Activated CD4-positive, alpha-beta T cell treated with anti-CD3 and anti-CD28 coated beads, Interleukin-2, amount 10 ng/mL, durations not matched to agents 7 days and 5 days (primary cell): ENCODE measurements at regions not wholly inside any gene's neighbourhood (a gene's known extent, or its start where the extent isn't known, plus 50 kb on each side); places are given as distances from the start of the nearest gene placed in this dataset.
"Not testable (repeated sequence)": the region's sequence is repeated elsewhere in the genome, so short reads cannot be mapped to it uniquely, and the experiment has no call there.

ENCODE experiments used
- CTCF ChIA-PET: fragments of 350-600 bp; sonication (Branson Sonifier 250); formaldehyde crosslinking; loops from one replicate; lab custom pipeline; 2021; ENCODE audit warnings: antibody characterized with exemption; lab: Charles Lee
- POLR2A ChIA-PET: fragments of 350-600 bp; sonication (Branson Sonifier 250); formaldehyde crosslinking; loops from one replicate; lab custom pipeline; 2021; ENCODE audit warnings: antibody characterized with exemption; lab: Charles Lee
- DNase-seq: peaks from one replicate; pipeline ENCODE4 v3.0.0-alpha.2; 2020
- H3K27ac Mint-ChIP-seq: one replicate; pipeline ENCODE4 v1.8.0; 2021; ENCODE audit warnings: mild to moderate bottlenecking, moderate library complexity, mixed read lengths
- H3K27me3 Mint-ChIP-seq: one replicate; pipeline ENCODE4 v1.8.0; 2021; ENCODE audit warnings: mixed read lengths
- H3K36me3 Mint-ChIP-seq: one replicate; pipeline ENCODE4 v1.8.0; 2021; ENCODE audit warnings: low read depth, mixed read lengths
- H3K4me1 Mint-ChIP-seq: one replicate; pipeline ENCODE4 v1.8.0; 2021; ENCODE audit warnings: mixed read lengths
- H3K4me3 Mint-ChIP-seq: one replicate; pipeline ENCODE4 v1.8.0; 2021; ENCODE audit warnings: mild to moderate bottlenecking, moderate library complexity, mixed read lengths
- H3K9me3 Mint-ChIP-seq: one replicate; pipeline ENCODE4 v1.8.0; 2021; ENCODE audit warnings: mixed read lengths

GRCh38 chr15:39514933-39515332 is 65.9 kb upstream of the THBS1 start:
- ChIA-PET CTCF (no interaction called here), POLR2A (no interaction called here)
- H3K36me3 Mint-ChIP-seq, result no peaks in the 10 kb centered on the region
- H3K9me3 Mint-ChIP-seq, result peaks cover 2% of the 10 kb centered on the region
- H3K4me1 Mint-ChIP-seq, result no peaks in the 10 kb centered on the region
- H3K27ac Mint-ChIP-seq, result no peak overlapping the region
- DNase-seq, result no peak
- H3K4me3 Mint-ChIP-seq, result no peak overlapping the region
- peaks cover 29% of the 10 kb centered on the region for H3K27me3 Mint-ChIP-seq

- no peaks in the 10 kb centered on the region for H3K36me3 Mint-ChIP-seq
- ChIA-PET POLR2A (no interaction called here), CTCF (no interaction called here)
- peaks cover 29% of the 10 kb centered on the region for H3K27me3 Mint-ChIP-seq
- no peak for DNase-seq
- no peaks in the 10 kb centered on the region for H3K4me1 Mint-ChIP-seq
- H3K27ac Mint-ChIP-seq, result no peak overlapping the region
- no peak overlapping the region for H3K4me3 Mint-ChIP-seq
- peaks cover 2% of the 10 kb centered on the region for H3K9me3 Mint-ChIP-seq
These were observed 65.1 kb upstream of the THBS1 start for GRCh38 chr15:39515765-39516164.

DNA sequence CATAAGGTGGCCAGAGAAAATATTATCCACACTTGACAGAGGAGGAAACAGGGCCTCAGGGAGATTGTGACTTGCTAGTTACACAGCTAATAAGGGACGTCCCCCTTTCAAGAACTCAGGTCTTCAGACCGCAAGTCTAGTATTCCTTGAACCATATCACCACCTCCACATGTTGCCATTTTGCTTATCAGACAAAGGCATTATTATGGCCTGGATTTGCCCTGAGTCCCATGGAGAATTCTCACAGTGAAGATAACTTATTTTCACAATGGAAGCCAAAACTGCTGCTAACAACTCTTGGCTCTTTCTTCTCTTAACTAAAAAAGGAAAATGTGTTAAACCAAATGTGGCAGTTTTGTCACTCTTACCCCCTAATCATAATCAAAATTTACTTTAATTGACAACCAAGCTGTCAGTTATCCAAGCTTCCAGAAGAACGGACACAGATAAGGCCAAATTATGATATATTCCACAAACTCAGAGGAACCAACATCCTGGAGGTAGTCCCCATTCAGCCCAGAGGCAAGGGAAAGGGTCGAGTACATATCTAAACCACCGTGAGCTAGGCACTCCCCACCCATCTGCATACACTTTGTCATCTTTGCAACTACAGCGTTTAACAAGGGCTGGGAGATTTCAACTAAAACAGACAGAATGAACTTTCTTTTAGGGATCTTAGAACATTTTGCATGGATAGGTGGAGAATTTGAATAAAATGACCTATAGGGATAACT is 63.6 kb upstream of the THBS1 start:
- ChIA-PET CTCF (no interaction called here), POLR2A (no interaction called here)
- no peak overlapping the region for H3K27ac Mint-ChIP-seq
- no peak overlapping the region for H3K4me3 Mint-ChIP-seq
- peaks cover 2% of the 10 kb centered on the region for H3K9me3 Mint-ChIP-seq
- DNase-seq, result no peak
- H3K27me3 Mint-ChIP-seq, result peaks cover 24% of the 10 kb centered on the region
- no peaks in the 10 kb centered on the region for H3K4me1 Mint-ChIP-seq
- H3K36me3 Mint-ChIP-seq, result no peaks in the 10 kb centered on the region

GRCh38 chr15:39523968-39524367 is 56.9 kb upstream of the THBS1 start:
- DNase-seq, CTCF ChIA-PET: not testable (repeated sequence)

DNA sequence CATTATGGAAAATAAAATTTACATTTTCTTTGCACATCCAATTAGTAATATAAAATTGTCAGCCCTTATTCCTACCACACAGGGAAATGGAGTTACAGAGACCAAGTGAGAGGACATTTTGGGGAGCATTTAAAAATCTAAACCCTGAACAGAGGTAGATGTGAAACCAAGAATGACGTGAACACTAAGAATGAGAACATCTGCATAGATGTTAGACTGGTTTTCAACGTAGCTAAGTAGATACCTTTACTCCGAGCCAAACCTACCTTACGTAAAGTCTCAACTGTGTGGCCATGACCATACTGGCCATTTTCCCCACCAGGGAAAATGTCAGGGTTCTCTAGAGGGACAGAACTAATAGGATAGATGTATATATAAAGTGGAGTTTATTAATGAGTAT is 51.4 kb upstream of the THBS1 start:
- Mint-ChIP-seq H3K9me3 (no peaks in the 10 kb centered on the region), H3K4me3 (no peak overlapping the region), H3K27me3 (peaks cover 23% of the 10 kb centered on the region), H3K27ac (no peak overlapping the region), H3K36me3 (no peaks in the 10 kb centered on the region), H3K4me1 (no peaks in the 10 kb centered on the region)
- DNase-seq, result no peak
- CTCF ChIA-PET, result no interaction called here
- POLR2A ChIA-PET, result no interaction called here

More at GRCh38 chr15:39523968-39524367, 56.9 kb upstream of the THBS1 start:
- H3K4me3 Mint-ChIP-seq, H3K27ac Mint-ChIP-seq, H3K36me3 Mint-ChIP-seq, POLR2A ChIA-PET, H3K4me1 Mint-ChIP-seq, H3K9me3 Mint-ChIP-seq: not testable (repeated sequence)
- peaks cover 16% of the 10 kb centered on the region for H3K27me3 Mint-ChIP-seq

- Mint-ChIP-seq H3K27ac (no peak overlapping the region), H3K4me3 (no peak overlapping the region), H3K4me1 (no peaks in the 10 kb centered on the region), H3K27me3 (peaks cover 21% of the 10 kb centered on the region), H3K36me3 (no peaks in the 10 kb centered on the region), H3K9me3 (no peaks in the 10 kb centered on the region)
- DNase-seq, result no peak
- CTCF ChIA-PET, result interaction anchor here (0.6 kb wide), 1 partner anchor 141 kb away, joined by 3 read pairs; no protein-coding TSS in a partner anchor
- POLR2A ChIA-PET, result no interaction called here
These were observed 50.2 kb upstream of the THBS1 start for GRCh38 chr15:39530480-39531342.
